HT1080 (cell line): ENCODE measurements at regions not wholly inside any gene's neighbourhood (a gene's known extent, or its start where the extent isn't known, plus 50 kb on each side); places are given as distances from the start of the nearest gene placed in this dataset. TPM values are rescaled to one million over a fixed set of nuclear protein-coding genes. Genes with fewer than 3 reads are reported as not detected.

Source experiments
- small RNA-seq: library from RNA; depleted of rRNA; stranded (forward); fragments of <200 nt; gene quantifications from one replicate; pipeline ENCODE3, GENCODE V24; 2014

Small RNAs in the stretch of these regions (small RNA-seq; reads per million reads assigned to genes)
- gene RNU6-695P: not detected
